HG02870 (cell line): ENCODE measurements at regions not wholly inside any gene's neighbourhood (a gene's known extent, or its start where the extent isn't known, plus 50 kb on each side); places are given as distances from the start of the nearest gene placed in this dataset.
"Not testable (repeated sequence)": the region's sequence is repeated elsewhere in the genome, so short reads cannot be mapped to it uniquely, and the experiment has no call there.

Source experiments
- ATAC-seq: cut with Tn5 transposase; IDR thresholded peaks from one replicate; pipeline ENCODE4 v1.9.1; 2021; ENCODE audit warnings: mild to moderate bottlenecking, moderate library complexity; ENCODE audit not compliant: unreplicated experiment

DNA sequence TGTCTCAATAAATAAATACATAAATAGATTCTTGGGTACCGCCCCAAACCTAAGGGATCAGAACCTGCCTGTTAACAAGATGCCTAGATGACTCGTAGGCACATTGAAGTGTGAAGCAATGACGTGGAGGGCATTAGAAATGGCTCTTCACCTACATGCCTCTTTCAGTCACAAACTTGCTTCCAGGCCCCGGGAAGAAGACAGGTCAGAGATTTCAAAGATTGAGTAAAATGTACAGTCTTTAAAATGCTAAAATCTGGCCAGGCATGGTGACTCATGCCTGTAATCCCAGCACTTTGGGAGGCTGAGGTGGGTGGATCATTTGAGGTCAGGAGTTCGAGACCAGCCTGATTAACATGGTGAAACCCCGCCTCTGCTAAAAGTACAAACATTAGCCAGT, 480.8 kb upstream of the JARID2 start:
- ATAC-seq, result no peak

DNA sequence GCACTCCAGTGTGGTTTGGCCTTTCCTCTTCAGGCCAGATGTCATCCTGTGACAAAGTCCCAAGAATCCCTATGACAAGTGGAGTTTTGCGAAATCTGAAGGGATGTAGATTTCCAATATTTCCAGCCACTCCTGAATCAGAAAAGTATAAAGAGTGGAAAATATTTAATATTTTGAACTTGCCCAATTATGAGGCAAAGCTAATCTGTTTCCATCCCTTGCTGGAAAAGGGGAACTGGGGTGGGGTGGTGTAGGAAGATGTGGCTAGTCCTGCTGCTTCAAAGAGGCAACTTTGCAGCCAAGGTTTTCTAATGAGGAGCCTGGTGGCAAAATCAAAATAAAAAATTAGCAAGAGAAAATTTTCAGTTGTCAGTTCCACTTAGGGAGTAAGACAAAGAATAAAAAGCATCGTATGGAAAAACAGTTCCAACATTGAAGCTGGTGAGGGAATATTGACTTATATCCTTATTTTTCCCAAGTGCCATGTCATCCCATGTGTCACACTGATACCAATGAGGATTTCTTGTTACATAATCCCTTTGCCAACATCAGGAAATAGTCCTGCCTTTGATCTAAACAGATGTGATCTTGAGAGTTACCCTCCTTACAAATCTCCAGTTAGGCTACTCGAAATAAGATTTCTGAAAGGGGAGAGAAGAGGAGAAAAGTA, 480.0 kb upstream of the JARID2 start:
- ATAC-seq, result no peak

DNA sequence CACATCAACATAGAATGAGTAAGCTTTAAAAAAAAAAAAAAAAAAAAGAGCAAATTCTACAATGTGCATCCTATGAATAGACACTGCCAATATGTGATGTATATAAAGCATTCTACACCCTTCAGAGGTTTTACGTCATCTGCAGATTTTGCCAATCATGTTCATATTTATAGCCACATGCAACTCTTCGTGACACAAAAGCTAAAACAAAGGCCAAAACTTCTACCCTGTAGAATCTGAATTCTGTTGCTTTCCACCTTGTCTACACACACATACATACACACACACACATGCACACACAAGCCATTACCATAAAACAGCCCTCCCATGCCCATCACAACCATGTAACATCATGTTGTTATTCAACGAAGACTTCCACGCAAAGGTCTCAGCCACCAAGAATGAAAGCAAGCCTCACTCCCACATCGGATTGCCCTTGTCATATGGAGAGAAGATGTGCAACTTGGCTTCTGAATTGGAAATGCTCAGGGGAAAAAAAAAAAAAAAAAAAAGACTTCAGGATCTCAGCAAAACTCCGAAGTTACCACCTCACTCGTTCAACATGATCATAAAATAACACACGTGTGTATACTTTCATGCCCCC, 479.4 kb upstream of the JARID2 start:
- no peak for ATAC-seq

- ATAC-seq, result no peak
Observed at GRCh38 chr6:14767226-14767625, 478.6 kb upstream of the JARID2 start.

- no peak for ATAC-seq
Observed at GRCh38 chr6:14770040-14770439, 475.8 kb upstream of the JARID2 start.

DNA sequence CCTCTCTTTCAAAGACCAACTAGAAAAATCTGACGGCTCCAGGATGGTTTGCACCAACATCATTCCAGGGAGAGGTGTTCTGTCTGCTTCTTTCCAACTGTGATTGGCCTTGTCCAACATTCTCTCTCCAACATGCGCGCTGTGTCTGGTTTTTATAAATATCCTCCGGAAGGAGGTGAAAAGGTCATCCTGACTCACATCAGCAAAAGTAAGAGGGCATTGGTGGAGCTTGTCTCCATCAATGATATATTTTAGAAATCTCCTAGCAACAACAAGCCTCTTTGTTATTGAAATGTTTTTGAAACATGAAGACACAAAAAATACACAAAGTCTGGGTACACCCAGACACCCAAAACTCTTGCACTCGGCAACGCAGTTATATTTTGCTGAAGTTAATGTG, 475.3 kb upstream of the JARID2 start:
- no peak for ATAC-seq

DNA sequence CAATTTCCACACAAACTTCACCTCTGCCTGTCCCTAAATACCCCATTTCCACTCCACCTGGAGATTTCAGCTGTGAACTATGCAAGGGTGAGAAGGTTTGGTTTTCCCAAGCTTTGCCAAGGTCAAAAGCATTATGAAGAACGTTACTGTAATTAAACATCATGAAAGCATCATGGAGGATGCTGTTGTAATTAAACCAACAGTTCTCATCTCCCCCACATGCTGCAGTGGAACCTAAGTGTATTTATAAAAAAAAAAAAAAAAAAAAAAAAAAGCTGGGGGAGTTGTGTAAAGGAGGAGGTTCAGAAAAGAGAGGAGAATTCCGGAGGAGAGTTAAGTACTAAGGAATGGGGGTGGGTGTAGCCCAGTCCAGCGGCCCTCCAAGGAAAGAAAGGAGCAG, 474.9 kb upstream of the JARID2 start:
- no peak for ATAC-seq

DNA sequence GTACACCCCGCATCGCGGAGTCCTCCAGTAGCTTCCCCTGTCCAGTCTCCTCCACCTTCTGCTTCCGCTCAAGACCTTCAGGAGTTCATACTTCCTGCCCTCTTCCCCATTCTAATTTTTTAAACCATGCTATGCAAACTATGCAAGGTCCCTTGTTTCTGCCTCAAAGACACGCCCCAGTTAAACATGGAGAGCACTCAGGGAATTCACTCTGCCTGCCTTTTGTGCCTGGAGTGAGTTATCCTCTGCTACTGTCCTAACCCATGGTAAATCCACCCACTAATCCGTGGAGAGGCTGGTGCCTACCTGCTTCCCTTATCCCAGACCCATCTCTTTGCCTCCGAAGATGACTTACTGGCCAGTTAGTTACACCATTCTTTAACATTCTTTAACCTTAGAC, 473.7 kb upstream of the JARID2 start:
- ATAC-seq, result no peak

DNA sequence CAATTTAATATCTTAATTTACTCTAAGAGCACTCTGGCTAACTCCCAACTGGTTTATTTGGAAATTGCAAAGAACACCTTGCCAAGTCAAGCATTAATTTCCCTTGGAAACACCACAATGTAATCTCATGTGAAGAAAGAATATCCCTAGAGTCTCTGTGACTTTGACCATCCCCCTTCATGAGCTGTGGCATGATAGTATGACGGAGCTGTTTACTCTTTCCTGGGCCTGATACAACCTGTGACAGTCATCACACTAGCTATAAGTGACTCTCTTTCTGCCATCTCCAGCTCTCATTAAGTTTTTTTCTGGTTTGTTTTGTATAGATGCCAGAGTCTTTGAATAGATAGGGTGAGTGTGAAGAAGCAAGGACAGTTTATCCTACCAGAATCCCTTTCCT, 470.3 kb upstream of the JARID2 start:
- ATAC-seq, result no peak

- no peak for ATAC-seq
Observed at GRCh38 chr6:14776307-14776706, 469.6 kb upstream of the JARID2 start.

DNA sequence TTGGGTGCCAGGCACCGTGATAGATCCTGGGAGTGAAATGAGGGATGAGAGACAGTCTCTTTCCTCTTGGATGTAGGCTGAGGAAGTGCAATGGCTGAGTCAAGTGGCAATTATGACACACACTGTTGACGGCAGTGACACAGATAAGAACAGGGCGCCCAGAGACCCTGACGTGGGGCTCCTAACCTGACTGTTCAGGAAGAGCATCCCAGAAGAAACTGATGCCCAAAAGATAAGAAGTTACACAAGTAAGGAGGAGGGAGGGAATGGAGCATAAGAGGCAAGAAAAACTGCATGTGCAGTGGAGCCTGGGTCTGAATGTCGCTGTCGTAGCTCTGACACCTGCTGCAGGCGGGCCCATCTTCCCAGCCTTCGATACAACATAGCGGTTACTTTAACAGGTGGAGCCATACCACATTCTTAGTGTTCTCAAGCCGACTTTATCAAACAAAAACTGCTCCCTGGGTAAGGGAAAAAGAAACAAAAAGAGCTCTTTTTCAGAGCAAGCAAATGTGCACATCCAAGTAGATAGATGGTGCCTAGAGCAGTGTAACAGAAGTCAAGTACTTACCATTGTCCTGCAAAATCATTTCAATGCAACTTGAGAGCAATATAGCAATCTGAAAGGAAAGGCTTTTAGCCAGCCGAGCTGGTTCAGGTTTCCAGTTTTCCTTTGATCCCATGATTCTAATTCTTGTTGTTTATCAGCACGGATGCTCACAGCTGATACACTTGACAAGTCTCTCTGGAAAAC, 463.9 kb upstream of the JARID2 start:
- no peak for ATAC-seq

- not testable (repeated sequence) for ATAC-seq
Observed at GRCh38 chr6:14782921-14783464, 462.9 kb upstream of the JARID2 start.

DNA sequence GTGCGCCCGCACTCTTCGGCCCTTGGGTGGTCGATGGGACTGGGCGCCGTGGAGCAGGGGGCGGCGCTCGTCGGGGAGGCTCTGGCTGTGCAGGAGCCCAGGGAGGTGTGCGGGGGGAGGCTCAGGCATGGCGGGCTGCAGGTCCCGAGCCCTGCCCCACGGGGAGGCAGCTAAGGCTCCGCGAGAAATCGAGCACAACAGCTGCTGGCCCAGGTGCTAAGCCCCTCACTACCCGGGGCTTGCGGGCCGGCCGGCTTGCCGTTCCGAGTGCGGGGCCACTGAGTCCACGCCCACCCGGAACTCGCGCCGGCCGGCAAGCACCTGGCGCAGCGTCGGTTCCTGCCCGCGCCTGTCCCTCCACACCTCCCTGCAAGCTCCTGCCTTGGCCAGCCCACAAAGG, 462.3 kb upstream of the JARID2 start:
- ATAC-seq, result no peak

GRCh38 chr6:14784596-14785492, 461.0 kb upstream of the JARID2 start:
- ATAC-seq, result no peak

DNA sequence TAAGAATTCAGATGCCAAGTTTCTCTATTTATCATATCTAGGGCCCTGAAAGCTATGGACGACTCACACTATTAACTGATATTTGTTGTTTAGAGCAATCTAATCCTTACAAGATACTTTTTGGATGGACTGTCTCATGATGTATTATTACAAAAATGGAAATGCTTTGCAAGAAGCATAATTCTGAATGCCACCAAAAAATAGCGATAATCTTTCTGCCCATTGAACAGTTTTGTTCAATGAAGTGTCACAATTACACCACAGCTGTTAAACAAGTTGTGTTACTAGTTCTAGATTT, 460.4 kb upstream of the JARID2 start:
- no peak for ATAC-seq

DNA sequence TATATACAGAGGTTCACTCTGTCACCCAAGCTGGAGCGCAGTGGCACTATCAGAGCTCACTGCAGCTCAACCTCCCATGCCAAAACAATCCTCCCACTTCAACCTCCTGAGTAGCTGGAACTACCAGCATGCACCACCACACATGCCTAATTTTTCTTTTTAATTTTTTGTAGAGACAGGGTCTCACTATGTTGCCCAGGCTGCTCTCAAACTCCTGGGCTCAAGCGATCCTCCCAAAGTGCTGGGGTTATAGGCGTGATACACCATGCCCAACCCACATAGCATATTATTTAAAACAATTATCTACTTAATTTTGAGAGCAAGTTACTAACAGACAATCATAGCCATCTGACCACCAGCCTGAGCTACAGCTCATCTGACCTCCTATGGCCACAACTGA, 459.9 kb upstream of the JARID2 start:
- ATAC-seq, result no peak

DNA sequence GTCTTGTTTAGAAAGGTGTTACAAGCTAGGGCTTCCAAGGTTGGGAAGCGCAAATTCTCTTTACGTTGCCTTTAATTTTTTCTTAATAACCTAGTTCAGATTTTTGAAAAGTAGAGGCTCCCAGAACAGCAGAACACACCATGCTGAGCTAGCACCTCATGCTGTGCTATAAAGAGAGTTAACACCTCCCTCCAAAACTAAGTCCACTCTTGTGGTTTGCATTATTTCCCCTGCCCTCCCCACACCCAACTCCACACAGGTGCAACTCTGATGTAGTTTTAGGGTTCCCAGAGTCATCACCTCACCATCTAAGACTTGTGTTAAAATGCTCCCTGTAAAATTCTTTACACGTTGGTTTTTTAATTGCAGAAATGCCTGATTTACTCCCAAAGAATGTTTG, 459.4 kb upstream of the JARID2 start:
- ATAC-seq, result no peak

DNA sequence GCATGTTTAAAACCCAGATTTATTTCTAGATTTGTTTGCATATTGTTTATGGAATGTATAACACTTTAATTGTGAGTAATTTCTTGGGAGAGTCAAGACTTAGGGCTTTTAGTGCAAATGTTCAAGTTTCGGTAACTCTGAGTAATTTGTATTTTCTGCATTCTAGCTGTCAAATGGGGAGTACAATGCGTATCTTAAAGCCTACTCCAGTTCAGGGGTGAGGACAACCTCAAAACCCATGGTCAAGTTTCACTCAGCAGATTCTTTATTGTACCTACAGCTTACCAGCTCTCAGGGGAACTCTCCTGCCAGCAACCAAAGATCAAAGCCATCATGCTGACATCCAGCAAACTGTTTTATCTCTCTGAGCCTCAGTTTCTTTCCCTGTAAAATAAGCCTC, 458.6 kb upstream of the JARID2 start:
- ATAC-seq, result no peak

DNA sequence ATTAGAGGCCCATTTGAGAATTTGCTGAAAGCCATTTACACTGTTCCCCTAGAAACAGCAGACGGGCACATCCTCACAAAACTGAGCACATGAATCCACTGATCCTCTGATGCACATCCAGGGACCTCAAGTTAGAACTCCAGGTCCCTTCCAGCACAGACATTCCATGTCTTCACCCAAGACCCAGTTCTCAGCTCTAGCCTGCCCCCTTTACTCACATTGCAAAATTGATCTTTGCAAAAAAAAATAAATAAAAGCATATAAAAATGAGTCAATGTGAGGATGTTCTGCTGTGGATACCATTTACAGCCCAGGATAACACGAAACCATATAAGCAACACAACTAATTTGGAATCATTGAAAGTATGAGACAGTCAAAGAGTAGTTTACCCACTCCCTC, 458.2 kb upstream of the JARID2 start:
- ATAC-seq, result no peak

DNA sequence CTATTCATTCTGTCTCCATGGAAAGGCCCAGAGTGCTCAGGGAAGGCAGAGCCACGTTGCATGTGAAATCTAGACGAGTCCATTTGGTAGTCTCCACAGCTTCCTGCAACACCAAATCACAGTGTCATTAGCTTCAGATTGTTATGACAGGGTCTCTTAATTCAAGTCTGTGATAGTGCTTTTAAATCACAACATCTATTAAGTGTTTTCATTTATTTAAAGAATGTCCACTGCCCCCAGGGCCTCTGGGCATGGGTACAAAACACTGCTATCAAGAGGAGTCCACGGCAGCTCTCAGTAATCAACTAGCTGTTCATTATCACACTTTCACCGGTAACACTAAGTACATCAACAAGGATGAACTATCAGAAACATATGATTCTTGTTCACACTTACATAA, 455.9 kb upstream of the JARID2 start:
- ATAC-seq, result no peak

DNA sequence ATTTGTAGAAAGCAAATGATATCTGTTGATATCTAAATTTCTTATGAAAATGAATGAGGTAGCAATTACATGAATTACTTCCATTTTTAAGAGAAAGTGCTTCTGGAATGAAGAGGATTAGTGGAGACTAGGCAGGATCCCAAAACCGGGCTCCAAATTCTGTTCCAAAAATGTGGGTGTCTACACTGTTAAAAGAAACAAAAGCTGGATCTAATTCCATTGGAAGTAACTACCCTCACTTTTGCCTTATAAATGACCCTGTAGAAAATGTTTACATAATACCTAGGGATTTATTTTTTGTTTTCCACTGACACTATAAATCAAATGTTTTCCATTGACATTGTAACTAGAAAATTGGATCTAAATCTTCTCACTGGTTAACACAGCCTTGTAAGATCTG, 454.9 kb upstream of the JARID2 start:
- no peak for ATAC-seq
